CMK (cell line): ENCODE measurements at regions not wholly inside any gene's neighbourhood (a gene's known extent, or its start where the extent isn't known, plus 50 kb on each side); places are given as distances from the start of the nearest gene placed in this dataset.

Experiments
- DNase-seq: peaks from one replicate; pipeline ENCODE4 v3.0.0-alpha.2; 2010; ENCODE audit warnings: low read depth

DNA sequence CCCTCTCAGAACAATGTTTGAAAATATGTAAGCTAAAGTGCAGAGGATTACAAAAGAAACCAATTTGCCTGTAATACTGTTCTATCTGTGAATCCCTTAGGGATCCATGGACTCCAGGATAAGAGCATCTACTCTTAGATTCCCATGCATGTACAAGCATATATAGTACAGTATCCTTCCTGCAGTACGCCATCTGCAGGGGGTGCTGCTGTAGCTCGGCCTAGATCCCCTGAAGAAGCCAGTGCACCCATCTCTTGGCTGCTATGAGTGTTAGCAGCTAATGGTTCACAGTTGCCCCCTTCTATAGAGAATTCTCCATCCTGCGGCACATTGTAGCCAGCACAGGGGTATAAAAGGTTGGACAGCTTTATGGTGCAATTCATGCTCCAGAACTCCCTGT lies 61.8 kb upstream of the SLC30A5 start:
- no peak for DNase-seq

DNA sequence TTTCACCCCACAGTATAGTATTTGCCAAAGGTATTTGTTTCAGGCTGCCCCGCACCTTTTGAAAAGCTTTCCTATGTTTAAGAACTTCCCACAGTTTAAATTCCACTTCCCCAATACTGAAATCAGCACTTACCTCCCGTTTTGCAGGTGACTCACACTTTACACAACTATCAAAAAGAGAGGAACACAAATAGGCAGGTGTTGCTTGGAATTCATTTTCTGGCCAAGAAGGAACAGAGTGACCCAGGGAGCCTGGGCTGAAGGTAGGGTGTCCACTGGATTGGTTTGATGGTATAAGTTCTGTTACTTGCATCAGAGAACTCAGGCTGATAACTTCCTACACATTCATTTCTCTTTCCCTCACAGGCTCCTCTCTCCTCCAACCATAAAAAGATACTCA lies 60.1 kb upstream of the SLC30A5 start:
- DNase-seq: no peak

DNA sequence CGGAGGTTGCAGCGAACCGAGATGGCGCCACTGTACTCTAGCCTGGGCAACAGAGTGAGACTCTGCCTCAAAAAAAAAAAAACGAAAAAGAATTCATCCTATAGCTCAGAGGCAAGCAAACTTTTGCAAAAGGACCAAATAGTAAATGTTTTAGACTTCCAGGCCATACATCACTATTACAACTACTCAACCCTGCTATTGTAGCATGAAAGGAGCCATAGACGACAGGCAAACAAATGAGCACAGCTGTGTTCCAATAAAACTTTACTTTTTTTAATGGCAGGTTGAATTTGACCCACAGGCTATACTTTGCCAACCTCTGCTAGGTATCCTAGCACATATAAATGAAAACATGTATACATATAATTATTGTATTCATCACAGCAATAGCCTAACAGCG lies 58.9 kb upstream of the SLC30A5 start:
- no peak for DNase-seq

DNA sequence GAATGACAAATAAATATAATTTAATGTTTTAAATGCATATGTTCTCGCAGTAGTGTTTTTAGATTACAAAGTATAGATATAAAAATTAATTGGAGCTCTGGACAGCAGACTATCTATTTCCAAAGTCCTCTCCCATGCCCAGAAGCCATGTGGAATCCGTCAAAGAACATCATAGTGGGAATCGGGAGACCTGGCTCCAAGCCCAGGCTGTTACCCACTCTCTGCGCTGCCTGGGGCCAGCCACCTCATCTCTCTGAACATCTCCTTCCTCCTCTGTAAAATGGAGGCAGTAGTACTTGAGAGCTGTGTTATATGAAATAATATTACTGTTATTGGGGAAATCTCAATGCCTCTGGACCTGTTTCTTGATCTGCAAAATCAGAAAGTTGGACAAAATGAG lies 58.1 kb upstream of the SLC30A5 start:
- DNase-seq: no peak

DNA sequence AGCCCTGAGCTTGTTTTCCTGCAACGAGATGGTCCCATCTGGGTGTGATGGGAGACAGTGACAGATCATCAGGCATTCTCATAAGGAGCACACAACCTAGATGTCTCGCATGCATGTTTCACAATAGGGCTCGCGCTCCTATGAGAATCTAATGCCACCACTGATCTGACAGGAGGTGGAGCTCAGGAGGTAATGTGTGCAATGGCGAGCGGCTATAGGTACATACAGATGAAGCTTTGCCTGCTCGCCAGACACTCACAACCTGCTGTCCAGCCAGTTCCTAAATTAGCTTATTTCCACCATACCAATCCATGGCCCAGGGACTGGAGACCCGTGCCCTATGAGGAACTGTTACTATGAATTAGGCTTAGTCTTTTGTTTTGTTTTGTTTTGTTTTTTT lies 55.3 kb upstream of the SLC30A5 start:
- DNase-seq: no peak

DNA sequence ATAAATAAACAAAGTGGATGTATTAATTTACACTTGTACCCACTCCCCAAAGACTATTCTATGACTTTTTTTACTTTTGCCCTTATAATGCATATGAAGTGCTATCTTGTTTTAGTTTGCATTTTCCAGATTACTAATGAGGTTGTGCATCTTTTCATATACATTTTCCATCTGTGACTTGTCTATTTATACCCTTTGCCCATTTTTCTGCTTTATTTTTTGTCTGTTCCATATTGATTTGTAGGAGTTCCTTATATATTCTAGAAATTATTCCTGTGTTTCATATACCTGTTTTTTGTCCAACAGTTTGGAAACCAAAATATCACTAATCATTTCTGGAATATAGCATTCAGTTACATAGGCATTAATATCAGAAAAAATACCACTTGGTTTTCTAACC lies 54.0 kb upstream of the SLC30A5 start:
- no peak for DNase-seq

DNA sequence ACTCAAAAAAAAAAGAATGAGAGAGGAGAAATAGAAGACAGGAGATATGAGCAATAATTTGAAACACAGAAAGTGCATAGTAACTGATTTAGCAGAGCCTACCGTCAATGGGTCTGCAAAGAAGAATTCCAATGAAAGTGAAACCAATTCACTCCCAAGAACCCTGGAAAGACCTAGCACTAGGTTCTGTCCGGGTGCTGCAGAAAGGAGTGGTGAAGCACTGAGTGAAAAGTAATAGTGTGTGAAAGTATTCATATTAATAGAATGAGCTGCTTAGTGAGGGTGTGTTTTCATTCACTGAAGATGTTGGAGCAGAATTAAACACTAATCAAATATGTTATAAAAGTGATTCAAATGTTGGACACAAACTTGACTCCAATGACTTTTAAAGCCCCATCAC lies 51.3 kb upstream of the SLC30A5 start:
- no peak for DNase-seq

DNA sequence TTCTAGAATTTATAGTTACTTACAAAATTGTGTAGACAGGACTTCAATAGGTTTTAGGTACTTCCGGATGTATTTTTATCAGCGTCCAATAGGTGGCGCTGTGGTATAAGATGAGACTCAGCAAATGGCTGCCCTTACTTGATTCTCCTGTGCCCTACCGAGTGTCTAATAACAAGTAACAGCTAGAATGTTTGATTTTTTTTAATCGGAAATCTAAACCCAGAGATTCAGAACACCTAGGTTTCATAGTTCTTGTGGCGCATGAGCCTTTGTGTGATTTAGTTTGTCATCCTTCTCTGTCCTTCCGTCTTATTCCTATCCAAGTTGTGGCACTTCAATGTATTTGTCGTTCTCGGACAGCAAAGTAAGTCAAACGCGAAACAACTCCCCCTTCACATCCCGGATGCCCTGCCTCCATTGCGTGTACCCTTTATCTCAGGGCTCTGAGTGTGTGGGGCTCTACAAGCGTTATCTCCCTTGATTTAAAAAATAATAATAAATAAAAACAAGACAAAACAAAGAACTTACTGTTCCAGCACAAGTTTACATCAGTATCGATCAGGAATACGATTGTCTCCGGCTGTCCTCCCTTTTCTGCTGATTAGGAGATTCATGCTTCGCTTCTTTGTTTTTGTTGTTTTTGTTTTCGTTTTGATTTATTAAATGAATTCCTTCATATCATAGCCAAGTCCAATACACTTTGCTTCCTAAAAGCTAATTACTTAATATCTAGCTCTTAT lies 50.7 kb upstream of the SLC30A5 start:
- peak; percentile 80 for DNase-seq

DNA sequence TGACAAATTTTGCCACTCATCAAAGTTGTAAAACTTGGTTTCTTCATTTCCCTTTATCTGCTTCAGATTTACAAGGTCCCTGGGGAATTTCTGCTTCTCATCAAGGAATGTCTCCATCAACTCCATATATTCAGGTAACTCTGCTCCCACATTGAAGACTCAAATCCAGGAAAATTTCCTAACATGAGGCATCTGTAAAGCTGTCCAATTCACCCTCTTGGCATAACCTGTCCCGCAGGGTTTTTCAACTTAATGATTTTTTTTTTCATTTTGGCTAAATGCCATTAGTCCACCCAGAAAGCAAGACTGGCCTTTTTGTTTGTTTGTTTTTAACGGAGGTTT lies 50.2 kb upstream of the SLC30A5 start:
- no peak for DNase-seq
